Loucy (cell line): ENCODE measurements at regions not wholly inside any gene's neighbourhood (a gene's known extent, or its start where the extent isn't known, plus 50 kb on each side); places are given as distances from the start of the nearest gene placed in this dataset.

ENCODE experiments used
- H2AFZ ChIP-seq: fragments of 200-600 bp; sonication (generic); 2 replicates; pipeline ENCODE4 v1.6.0; 2016; ENCODE audit warnings: antibody characterized with exemption, mild to moderate bottlenecking, low read length, moderate library complexity
- H3F3A ChIP-seq: fragments of 200-600 bp; 2 replicates; pipeline ENCODE4 v1.6.0; 2016; ENCODE audit warnings: antibody characterized with exemption, low read depth, mild to moderate bottlenecking
- H3K27me3 ChIP-seq: fragments of 200-600 bp; sonication (generic); 2 replicates; pipeline ENCODE4 v1.6.1; 2014; ENCODE audit warnings: low read length, mild to moderate bottlenecking; ENCODE audit not compliant: insufficient read depth, poor library complexity, severe bottlenecking
- H3K36me3 ChIP-seq: fragments of 200-600 bp; sonication (generic); 2 replicates; pipeline ENCODE4 v1.6.1; 2016; ENCODE audit warnings: low read length; ENCODE audit not compliant: insufficient read depth
- H3K4me1 ChIP-seq: fragments of 200-600 bp; sonication (generic); 2 replicates; pipeline ENCODE4 v1.5.1; 2014; ENCODE audit warnings: low read length, mild to moderate bottlenecking; ENCODE audit not compliant: insufficient read depth, poor library complexity, severe bottlenecking
- H3K4me2 ChIP-seq: fragments of 200-600 bp; sonication (generic); 2 replicates; pipeline ENCODE4 v1.6.0; 2014; ENCODE audit warnings: antibody characterized with exemption, low read length, low read depth, mild to moderate bottlenecking; ENCODE audit not compliant: poor library complexity, severe bottlenecking
- H3K4me3 ChIP-seq: fragments of 200-600 bp; sonication (generic); 2 replicates; pipeline ENCODE4 v1.5.1; 2014; ENCODE audit warnings: low read length, mild to moderate bottlenecking, mixed read lengths; ENCODE audit not compliant: poor library complexity, severe bottlenecking
- H3K79me2 ChIP-seq: fragments of 200-600 bp; sonication (generic); 2 replicates; pipeline ENCODE4 v1.6.1; 2014; ENCODE audit warnings: low read length; ENCODE audit not compliant: insufficient read depth
- H3K9ac ChIP-seq: fragments of 200-600 bp; sonication (generic); 2 replicates; pipeline ENCODE4 v1.6.0; 2014; ENCODE audit warnings: mild to moderate bottlenecking, low read depth, low read length, moderate library complexity; ENCODE audit not compliant: poor library complexity, severe bottlenecking
- H3K9me2 ChIP-seq: fragments of 200-600 bp; sonication (generic); replicated peaks from 2 replicates; pipeline ENCODE4 v1.6.1; 2016; ENCODE audit warnings: low read depth, low read length, mixed read lengths
- H3K9me3 ChIP-seq: fragments of 200-600 bp; sonication (generic); 2 replicates; pipeline ENCODE4 v1.6.1; 2014; ENCODE audit warnings: mild to moderate bottlenecking, antibody characterized with exemption, low read length, low read depth; ENCODE audit not compliant: insufficient read depth
- H4K20me1 ChIP-seq: fragments of 200-600 bp; sonication (generic); 2 replicates; pipeline ENCODE4 v1.6.0; 2014; ENCODE audit warnings: antibody characterized with exemption, low read length, mild to moderate bottlenecking; ENCODE audit not compliant: insufficient read depth, poor library complexity, severe bottlenecking
- CTCF ChIP-seq: fragments of 200-600 bp; sonication (generic); conservative IDR thresholded peaks from 2 replicates; pipeline ENCODE4 v1.5.1; 2014; ENCODE audit warnings: mild to moderate bottlenecking, antibody characterized with exemption, low read length
- EZH2phosphoT487 ChIP-seq: fragments of 200-600 bp; IDR thresholded peaks from 2 replicates; pipeline ENCODE4 v1.6.1; 2018; ENCODE audit warnings: antibody characterized with exemption, mild to moderate bottlenecking, moderate library complexity, borderline replicate concordance

- TF ChIP-seq EZH2phosphoT487 (no peak), CTCF (no peak)
- H3K4me1 ChIP-seq, result no peaks in the 10 kb centered on the region
- H3K9me3 ChIP-seq, result peaks cover 18% of the 10 kb centered on the region; the same call in 1 of the 2 replicates
- H3K27me3 ChIP-seq, result no peaks in the 10 kb centered on the region
- H3K4me3 ChIP-seq, result no peak overlapping the region
- H2AFZ ChIP-seq, result no peak overlapping the region
- no peaks in the 10 kb centered on the region for H3K36me3 ChIP-seq
- no peaks in the 10 kb centered on the region for H3F3A ChIP-seq
- no peak overlapping the region for H3K4me2 ChIP-seq
- H3K79me2 ChIP-seq, result no peaks in the 10 kb centered on the region
- no peaks in the 10 kb centered on the region for H3K9me2 ChIP-seq
- no peaks in the 10 kb centered on the region for H4K20me1 ChIP-seq
- no peak overlapping the region for H3K9ac ChIP-seq
Measured at GRCh38 chr3:34696831-34697230, 898.4 kb downstream of the PDCD6IP start.

GRCh38 chr3:34703053-34703452, 904.6 kb downstream of the PDCD6IP start:
- Histone ChIP-seq H3K9me2 (no peaks in the 10 kb centered on the region), H3K9me3 (peaks cover 23% of the 10 kb centered on the region; the same call in 1 of the 2 replicates), H3K4me1 (no peaks in the 10 kb centered on the region), H3F3A (no peaks in the 10 kb centered on the region), H2AFZ (no peak overlapping the region), H3K4me3 (no peak overlapping the region), H4K20me1 (no peaks in the 10 kb centered on the region), H3K4me2 (no peak overlapping the region), H3K27me3 (no peaks in the 10 kb centered on the region), H3K36me3 (no peaks in the 10 kb centered on the region), H3K79me2 (no peaks in the 10 kb centered on the region), H3K9ac (no peak overlapping the region)
- TF ChIP-seq CTCF (no peak), EZH2phosphoT487 (no peak)

GRCh38 chr3:34724916-34725499, 914.3 kb upstream of the ARPP21 start:
- H3K9me3 ChIP-seq, result no peaks in the 10 kb centered on the region
- H3K4me1 ChIP-seq, result no peaks in the 10 kb centered on the region
- H3K9me2 ChIP-seq, result no peaks in the 10 kb centered on the region
- H3K36me3 ChIP-seq, result no peaks in the 10 kb centered on the region
- no peak overlapping the region for H3K9ac ChIP-seq
- H4K20me1 ChIP-seq, result no peaks in the 10 kb centered on the region
- H3K4me3 ChIP-seq, result no peak overlapping the region
- no peaks in the 10 kb centered on the region for H3K27me3 ChIP-seq
- TF ChIP-seq EZH2phosphoT487, result no peak
- no peak for TF ChIP-seq CTCF
- no peak overlapping the region; the same call in 1 of the 2 replicates for H2AFZ ChIP-seq
- H3K4me2 ChIP-seq, result no peak overlapping the region
- no peaks in the 10 kb centered on the region for H3F3A ChIP-seq
- no peaks in the 10 kb centered on the region for H3K79me2 ChIP-seq
